GM06990 (cell line): ENCODE measurements at regions not wholly inside any gene's neighbourhood (a gene's known extent, or its start where the extent isn't known, plus 50 kb on each side); places are given as distances from the start of the nearest gene placed in this dataset.

Source experiments
- DNase-seq: peaks from one replicate; pipeline ENCODE4 v3.0.0-alpha.2; 2011; ENCODE audit not compliant: insufficient read length; ENCODE audit errors: extremely low read depth
- H3K27me3 ChIP-seq: replicated peaks from 2 replicates; pipeline ENCODE4 v1.6.0; 2011; ENCODE audit warnings: low read length; ENCODE audit not compliant: control insufficient read depth, insufficient read depth
- H3K36me3 ChIP-seq: 2 replicates; pipeline ENCODE4 v1.5.1; 2011; ENCODE audit warnings: low read length; ENCODE audit not compliant: control insufficient read depth, insufficient read depth
- H3K4me3 ChIP-seq: replicated peaks from 2 replicates; pipeline ENCODE4 v1.5.1; 2011; ENCODE audit warnings: low read depth, mild to moderate bottlenecking, control low read depth, low read length
- CTCF ChIP-seq: IDR thresholded peaks from 2 replicates; pipeline ENCODE4 v1.5.1; 2011; ENCODE audit warnings: low read length, control low read depth, mild to moderate bottlenecking, inconsistent platforms; ENCODE audit not compliant: insufficient read depth, poor library complexity, severe bottlenecking

DNA sequence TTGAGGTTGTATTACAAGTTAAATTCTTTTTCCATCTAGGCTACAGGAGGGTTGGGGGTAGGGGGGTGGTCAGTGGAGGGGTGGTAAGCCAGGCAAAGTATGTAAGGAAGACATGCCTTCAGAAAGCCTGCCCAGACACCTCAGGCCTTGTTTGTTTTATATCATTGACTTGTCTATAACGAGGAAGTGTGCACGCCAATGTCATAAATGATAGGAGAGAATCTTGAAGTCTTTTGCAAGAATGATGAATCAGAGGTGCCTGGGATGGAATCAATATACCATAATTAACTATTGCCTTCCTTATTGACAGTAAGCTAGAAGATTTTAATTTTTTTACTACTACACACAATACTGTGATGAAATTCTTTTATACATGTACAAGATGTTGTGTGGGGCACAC lies 90.7 kb downstream of the SEC61B start:
- Histone ChIP-seq H3K27me3 (no peaks in the 10 kb centered on the region), H3K36me3 (no peaks in the 10 kb centered on the region), H3K4me3 (no peak overlapping the region)
- no peak for TF ChIP-seq CTCF
- no peak for DNase-seq

DNA sequence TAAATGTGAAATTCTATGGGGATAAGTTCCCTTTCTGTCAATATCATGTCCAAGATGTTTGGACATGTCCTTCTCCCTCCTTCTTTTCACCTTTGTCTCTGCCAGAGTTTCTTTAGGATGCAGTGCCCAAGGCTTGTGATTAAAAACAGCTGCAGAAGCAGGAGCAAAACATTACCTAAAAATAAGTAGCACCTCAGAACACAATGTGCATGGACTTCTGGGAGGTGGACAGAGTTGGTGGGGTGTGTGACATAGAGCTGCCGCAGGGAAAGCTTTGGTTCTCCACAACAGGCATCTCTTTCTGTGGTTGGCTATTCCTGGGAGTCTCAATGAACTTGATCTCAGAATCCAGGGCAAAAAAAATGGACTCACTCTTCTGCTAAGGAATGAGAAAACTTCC lies 97.0 kb downstream of the SEC61B start:
- no peaks in the 10 kb centered on the region for H3K27me3 ChIP-seq
- no peak for DNase-seq
- no peaks in the 10 kb centered on the region for H3K36me3 ChIP-seq
- no peak for TF ChIP-seq CTCF
- no peak overlapping the region for H3K4me3 ChIP-seq

GRCh38 chr9:99322299-99322698 lies 100.2 kb downstream of the SEC61B start:
- TF ChIP-seq CTCF, result no peak
- DNase-seq, result no peak
- Histone ChIP-seq H3K27me3 (no peaks in the 10 kb centered on the region), H3K4me3 (no peak overlapping the region), H3K36me3 (no peaks in the 10 kb centered on the region)

GRCh38 chr9:99326112-99326916 lies 104.2 kb downstream of the SEC61B start:
- Histone ChIP-seq H3K4me3 (no peak overlapping the region), H3K36me3 (no peaks in the 10 kb centered on the region), H3K27me3 (no peaks in the 10 kb centered on the region)
- no peak for TF ChIP-seq CTCF
- DNase-seq, result no peak

DNA sequence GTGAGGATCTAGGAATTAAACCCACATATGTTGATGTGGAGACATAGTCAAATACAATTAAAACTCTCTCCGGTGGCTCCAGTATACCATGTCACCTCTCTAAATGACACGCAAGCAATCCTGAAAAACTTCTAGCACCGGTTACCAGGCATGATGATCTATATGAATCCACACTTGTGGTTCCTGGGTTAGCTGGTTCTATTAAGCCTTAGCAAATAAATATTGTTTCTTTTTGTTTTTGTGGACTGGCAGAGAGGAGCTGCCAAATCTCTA lies 104.8 kb downstream of the SEC61B start:
- Histone ChIP-seq H3K36me3 (no peaks in the 10 kb centered on the region), H3K27me3 (no peaks in the 10 kb centered on the region), H3K4me3 (no peak overlapping the region)
- no peak for DNase-seq
- TF ChIP-seq CTCF, result no peak

DNA sequence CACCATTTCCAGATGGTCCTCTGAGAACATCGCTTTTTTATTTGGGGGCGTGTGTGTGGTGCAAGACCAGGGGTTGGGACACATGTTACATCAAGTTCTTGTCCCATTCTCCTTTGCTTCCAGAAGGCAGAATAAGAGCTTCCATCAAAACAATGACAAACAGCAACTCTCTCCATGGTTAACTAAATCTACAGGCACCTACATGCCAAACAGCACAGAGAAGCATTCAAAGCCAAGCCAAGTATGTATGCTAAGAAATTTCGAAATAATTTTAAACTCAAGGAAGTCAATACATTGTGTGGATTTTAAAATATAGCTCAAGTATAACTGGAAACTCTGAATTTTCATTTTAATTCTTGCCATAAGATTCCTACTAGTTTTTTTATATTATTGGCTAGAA lies 105.6 kb downstream of the SEC61B start:
- DNase-seq, result no peak
- no peak for TF ChIP-seq CTCF
- Histone ChIP-seq H3K4me3 (no peak overlapping the region), H3K36me3 (no peaks in the 10 kb centered on the region), H3K27me3 (no peaks in the 10 kb centered on the region)
